GM23248 (cell line): ENCODE measurements at regions not wholly inside any gene's neighbourhood (a gene's known extent, or its start where the extent isn't known, plus 50 kb on each side); places are given as distances from the start of the nearest gene placed in this dataset.

Experiments
- EZH2 ChIP-seq: fragments of 200-600 bp; sonication (generic); IDR thresholded peaks from 2 replicates; pipeline ENCODE4 v1.6.1; 2018; ENCODE audit warnings: antibody characterized with exemption, mild to moderate bottlenecking; ENCODE audit not compliant: insufficient read depth, poor library complexity, severe bottlenecking
- EZH2phosphoT487 ChIP-seq: fragments of 200-600 bp; sonication (generic); IDR thresholded peaks from 2 replicates; pipeline ENCODE4 v1.6.1; 2018; ENCODE audit warnings: antibody characterized with exemption, moderate library complexity, mild to moderate bottlenecking, low read depth; ENCODE audit not compliant: insufficient read depth

DNA sequence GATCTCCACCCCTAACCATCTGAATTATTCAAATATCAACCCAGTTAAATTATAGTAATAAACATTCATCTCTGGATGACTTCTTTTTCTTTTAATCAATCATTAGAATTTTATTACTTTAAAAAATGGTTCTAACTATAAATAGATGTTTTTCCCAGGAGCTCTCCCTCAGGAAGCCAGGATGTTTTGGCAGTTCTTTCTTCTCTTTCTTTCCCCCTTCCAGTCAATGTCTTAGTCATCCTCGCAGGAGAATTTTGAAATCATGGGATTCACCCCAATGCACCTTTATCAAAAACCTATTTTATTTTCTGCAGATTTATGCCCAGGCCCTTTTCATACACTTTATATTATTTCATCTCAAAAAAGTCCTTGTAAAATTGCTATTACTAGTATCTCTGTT is 711.6 kb downstream of the CDH11 start:
- TF ChIP-seq EZH2 (no peak), EZH2phosphoT487 (no peak)
